PC-9 (cell line): ENCODE measurements at regions not wholly inside any gene's neighbourhood (a gene's known extent, or its start where the extent isn't known, plus 50 kb on each side); places are given as distances from the start of the nearest gene placed in this dataset.

Experiments
- BruUV-seq: library from RNA; stranded (reverse); fragments of 400-500 nt; replicated peaks from 2 replicates; lab custom pipeline; 2021; lab: Mats Ljungman, UMichigan
- CTCF ChIA-PET: fragments of 300-600 bp; sonication (Branson Sonifier 250); formaldehyde crosslinking; loops from one replicate; lab custom pipeline; 2022; ENCODE audit warnings: antibody characterized with exemption; lab: Charles Lee
- POLR2A ChIA-PET: fragments of 300-600 bp; sonication (Branson Sonifier 250); formaldehyde crosslinking; loops from one replicate; lab custom pipeline; 2022; ENCODE audit warnings: antibody characterized with exemption; ENCODE audit not compliant: unreplicated experiment; lab: Charles Lee
- DNase-seq, 2 experiments: peaks; one replicate each; pipeline versions ENCODE4 v3.0.0 to v3.0.0-alpha.2; 2015 to 2022; ENCODE audit warnings: mixed read lengths in 1 of 2
- H2AFZ ChIP-seq: fragments of 200-600 bp; sonication (generic); 2 replicates; pipeline ENCODE4 v1.8.1; 2017; ENCODE audit warnings: antibody characterized with exemption
- H3F3A ChIP-seq: fragments of 200-600 bp; sonication (generic); 2 replicates; pipeline ENCODE4 v1.8.1; 2017; ENCODE audit warnings: antibody characterized with exemption, mild to moderate bottlenecking, low read depth; ENCODE audit not compliant: insufficient read depth
- H3K27ac ChIP-seq: fragments of 200-600 bp; sonication (generic); 2 replicates; pipeline ENCODE4 v1.6.1; 2016; ENCODE audit warnings: mixed run types
- H3K27me3 ChIP-seq: fragments of 200-600 bp; sonication (generic); 2 replicates; pipeline ENCODE4 v1.6.1; 2016; ENCODE audit warnings: low read depth, mixed run types; ENCODE audit not compliant: insufficient read depth
- H3K36me3 ChIP-seq: fragments of 200-600 bp; sonication (generic); 2 replicates; pipeline ENCODE4 v1.6.1; 2016; ENCODE audit warnings: low read depth, mixed run types
- H3K4me1 ChIP-seq: fragments of 200-600 bp; sonication (generic); replicated peaks from 2 replicates; pipeline ENCODE4 v1.6.1; 2016; ENCODE audit warnings: mixed run types; ENCODE audit not compliant: insufficient read depth
- H3K4me2 ChIP-seq: fragments of 200-600 bp; sonication (generic); 2 replicates; pipeline ENCODE4 v1.6.1; 2017; ENCODE audit warnings: mixed run types
- H3K4me3 ChIP-seq: fragments of 200-600 bp; sonication (generic); 2 replicates; pipeline ENCODE4 v1.6.1; 2016; ENCODE audit warnings: mixed run types
- H3K79me2 ChIP-seq: fragments of 200-600 bp; sonication (generic); 2 replicates; pipeline ENCODE4 v1.6.1; 2017; ENCODE audit warnings: low read depth, mixed run types
- H3K9me2 ChIP-seq: fragments of 200-600 bp; sonication (generic); 2 replicates; pipeline ENCODE4 v1.8.1; 2017; ENCODE audit warnings: mild to moderate bottlenecking; ENCODE audit not compliant: insufficient read depth
- H3K9me3 ChIP-seq: fragments of 200-600 bp; sonication (generic); 2 replicates; pipeline ENCODE4 v1.8.1; 2016; ENCODE audit warnings: low read depth; ENCODE audit not compliant: insufficient read depth
- H4K20me1 ChIP-seq: fragments of 200-600 bp; sonication (generic); 2 replicates; pipeline ENCODE4 v1.8.1; 2017; ENCODE audit not compliant: insufficient read depth
- EZH2 ChIP-seq: fragments of 200-600 bp; sonication (generic); IDR thresholded peaks from 2 replicates; pipeline ENCODE4 v1.8.0; 2017; ENCODE audit warnings: antibody characterized with exemption, low read depth
- intact Hi-C: fragments of 100-400 bp; cut with micrococcal nuclease; formaldehyde crosslinking; loops from one replicate; pipeline ENCODE4 v1.10.0; 2022; ENCODE audit not compliant: unreplicated experiment
- TF ChIP-seq, protein P1 (sequence below): fragments of 200-600 bp; sonication (generic); conservative IDR thresholded peaks from 2 replicates; pipeline ENCODE4 v1.6.1; 2017; ENCODE audit warnings: mixed run types, antibody characterized with exemption, mild to moderate bottlenecking, moderate library complexity

DNA sequence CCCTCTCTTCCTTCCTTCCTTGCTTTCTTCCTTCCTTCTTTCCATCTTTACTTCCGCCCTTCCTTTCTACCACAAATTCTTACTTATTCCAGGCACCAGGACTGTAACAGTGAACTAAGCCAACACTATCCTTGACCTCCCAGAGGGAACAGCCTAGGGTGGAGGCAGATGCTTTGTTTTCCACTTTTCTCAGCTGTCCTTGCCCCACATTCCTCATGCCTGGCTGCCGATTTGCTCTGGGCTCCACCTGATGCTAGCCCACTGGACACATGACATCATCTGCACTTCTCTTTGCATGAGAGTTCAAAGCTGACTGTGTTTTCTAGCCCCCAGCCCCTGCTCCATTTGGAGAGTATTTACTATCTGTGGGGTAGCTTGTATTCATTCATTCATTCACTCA lies 283.0 kb downstream of the MAF start:
- Histone ChIP-seq H3F3A (no peaks in the 10 kb centered on the region), H3K9me3 (no peaks in the 10 kb centered on the region), H3K4me3 (no peak overlapping the region), H3K9me2 (no peaks in the 10 kb centered on the region), H3K4me1 (no peaks in the 10 kb centered on the region), H3K27ac (no peak overlapping the region), H3K4me2 (no peak overlapping the region), H3K36me3 (no peaks in the 10 kb centered on the region), H3K27me3 (peaks cover 56% of the 10 kb centered on the region), H4K20me1 (no peaks in the 10 kb centered on the region), H3K79me2 (no peaks in the 10 kb centered on the region), H2AFZ (no peak overlapping the region)
- intact Hi-C loops: no loop called here
- ChIA-PET CTCF (no interaction called here), POLR2A (no interaction called here)
- DNase-seq: no peak
- BruUV-seq: no TSS peak
- TF ChIP-seq, protein P1, sequence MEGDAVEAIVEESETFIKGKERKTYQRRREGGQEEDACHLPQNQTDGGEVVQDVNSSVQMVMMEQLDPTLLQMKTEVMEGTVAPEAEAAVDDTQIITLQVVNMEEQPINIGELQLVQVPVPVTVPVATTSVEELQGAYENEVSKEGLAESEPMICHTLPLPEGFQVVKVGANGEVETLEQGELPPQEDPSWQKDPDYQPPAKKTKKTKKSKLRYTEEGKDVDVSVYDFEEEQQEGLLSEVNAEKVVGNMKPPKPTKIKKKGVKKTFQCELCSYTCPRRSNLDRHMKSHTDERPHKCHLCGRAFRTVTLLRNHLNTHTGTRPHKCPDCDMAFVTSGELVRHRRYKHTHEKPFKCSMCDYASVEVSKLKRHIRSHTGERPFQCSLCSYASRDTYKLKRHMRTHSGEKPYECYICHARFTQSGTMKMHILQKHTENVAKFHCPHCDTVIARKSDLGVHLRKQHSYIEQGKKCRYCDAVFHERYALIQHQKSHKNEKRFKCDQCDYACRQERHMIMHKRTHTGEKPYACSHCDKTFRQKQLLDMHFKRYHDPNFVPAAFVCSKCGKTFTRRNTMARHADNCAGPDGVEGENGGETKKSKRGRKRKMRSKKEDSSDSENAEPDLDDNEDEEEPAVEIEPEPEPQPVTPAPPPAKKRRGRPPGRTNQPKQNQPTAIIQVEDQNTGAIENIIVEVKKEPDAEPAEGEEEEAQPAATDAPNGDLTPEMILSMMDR: no peak

DNA sequence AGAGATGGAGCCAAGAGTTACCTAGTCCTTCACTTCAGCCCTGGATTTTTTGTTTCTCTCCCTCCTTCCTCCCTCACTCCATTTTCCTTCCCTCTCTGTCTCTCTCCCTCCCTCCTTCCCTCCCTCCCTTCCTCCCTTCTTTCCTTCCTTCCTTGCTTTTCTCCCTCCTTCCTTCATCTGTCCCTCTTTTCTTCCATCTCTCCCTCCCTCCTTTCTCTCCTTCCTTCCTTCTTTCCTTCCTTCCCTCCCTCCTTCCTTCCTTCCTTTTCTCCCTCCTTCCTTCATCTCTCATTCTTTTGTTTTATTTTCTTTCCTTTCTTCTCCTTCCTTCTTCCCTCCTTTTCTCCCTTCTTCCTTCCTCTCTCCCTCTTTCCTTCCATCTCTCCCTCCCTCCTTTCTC lies 283.5 kb downstream of the MAF start:
- Histone ChIP-seq H3K27me3 (peaks cover 56% of the 10 kb centered on the region), H3K79me2 (no peaks in the 10 kb centered on the region), H3K9me2 (no peaks in the 10 kb centered on the region), H3K36me3 (no peaks in the 10 kb centered on the region), H3K27ac (no peak overlapping the region), H4K20me1 (no peaks in the 10 kb centered on the region), H3K4me3 (no peak overlapping the region), H3F3A (no peaks in the 10 kb centered on the region), H3K9me3 (no peaks in the 10 kb centered on the region), H3K4me1 (no peaks in the 10 kb centered on the region), H3K4me2 (no peak overlapping the region), H2AFZ (no peak overlapping the region)
- intact Hi-C loops: no loop called here
- no TSS peak for BruUV-seq
- POLR2A ChIA-PET: no interaction called here
- TF ChIP-seq EZH2: no peak
- TF ChIP-seq, protein P1: no peak
- no peak for DNase-seq
- CTCF ChIA-PET: no interaction called here

DNA sequence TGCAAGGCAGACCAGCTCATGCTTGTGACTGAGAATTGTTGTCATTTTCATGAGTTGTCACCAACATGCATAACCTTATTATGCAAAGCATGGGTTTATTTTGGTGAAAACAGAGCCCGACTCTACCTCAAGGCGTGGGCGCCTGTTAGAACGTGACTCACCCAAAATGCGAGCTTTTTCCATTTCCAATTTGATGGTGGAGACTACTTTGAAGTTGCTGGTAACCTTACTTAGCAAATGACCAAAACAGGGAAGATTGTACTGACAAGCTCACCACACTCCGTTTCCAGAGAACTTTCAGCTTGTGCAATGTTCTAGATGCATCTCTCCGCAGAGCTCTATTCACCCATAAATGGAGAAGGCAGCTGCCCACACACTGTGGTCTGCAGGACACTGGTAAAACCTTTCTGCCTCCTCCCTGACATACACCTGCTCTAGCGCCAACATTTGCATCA lies 284.5 kb downstream of the MAF start:
- H3K9me2 ChIP-seq: no peaks in the 10 kb centered on the region
- no peaks in the 10 kb centered on the region for H3K4me1 ChIP-seq
- peaks cover 62% of the 10 kb centered on the region for H3K27me3 ChIP-seq
- ChIA-PET CTCF (no interaction called here), POLR2A (no interaction called here)
- H4K20me1 ChIP-seq: no peaks in the 10 kb centered on the region
- no peak overlapping the region for H3K27ac ChIP-seq
- intact Hi-C loops: no loop called here
- no peaks in the 10 kb centered on the region for H3K36me3 ChIP-seq
- DNase-seq: no peak
- no peaks in the 10 kb centered on the region for H3F3A ChIP-seq
- TF ChIP-seq, protein P1: no peak
- TF ChIP-seq EZH2: no peak
- no peaks in the 10 kb centered on the region for H3K79me2 ChIP-seq
- no peaks in the 10 kb centered on the region for H3K9me3 ChIP-seq
- no TSS peak for BruUV-seq
- H3K4me2 ChIP-seq: no peak overlapping the region
- H2AFZ ChIP-seq: no peak overlapping the region
- no peak overlapping the region for H3K4me3 ChIP-seq
